CD14-positive monocyte (primary cell): ENCODE measurements at regions not wholly inside any gene's neighbourhood (a gene's known extent, or its start where the extent isn't known, plus 50 kb on each side); places are given as distances from the start of the nearest gene placed in this dataset.

Experiments used
- DNase-seq, 3 donors: peaks; one replicate each; pipeline ENCODE4 v3.0.0-alpha.2; 2011 to 2022
- H2AFZ ChIP-seq: 2 replicates; pipeline ENCODE4 v1.6.0; 2012; ENCODE audit warnings: mild to moderate bottlenecking, low read depth, low read length, inconsistent platforms; ENCODE audit not compliant: insufficient read depth, poor library complexity, severe bottlenecking
- H3K27ac ChIP-seq, 2 donors: 1 replicate in 1 of 2; 2 replicates in 1 of 2; pipeline ENCODE4 v1.5.1; 2012 to 2013; ENCODE audit warnings: low read length in 2 of 2, control low read depth in 1 of 2, inconsistent platforms in 1 of 2, low read depth in 1 of 2, mild to moderate bottlenecking in 1 of 2
- H3K27me3 ChIP-seq, 2 donors: one replicate each; pipeline versions ENCODE4 v1.6.0 to v1.6.1; 2011 to 2013; ENCODE audit warnings: low read length in 2 of 2; ENCODE audit not compliant: control insufficient read depth in 2 of 2, insufficient read depth in 2 of 2
- H3K36me3 ChIP-seq, 2 donors: replicated peaks in 1 of 2; 1 replicate in 1 of 2; 2 replicates in 1 of 2; pipeline versions ENCODE4 v1.5.1 to v1.6.1; 2012 to 2013; ENCODE audit warnings: low read length in 2 of 2, control low read depth in 1 of 2, inconsistent platforms in 1 of 2, mild to moderate bottlenecking in 1 of 2; ENCODE audit not compliant: insufficient read depth in 2 of 2, control insufficient read depth in 1 of 2
- H3K4me1 ChIP-seq, 2 donors: 1 replicate in 1 of 2; 2 replicates in 1 of 2; pipeline versions ENCODE4 v1.5.1 to v1.6.1; 2012 to 2013; ENCODE audit warnings: low read length in 2 of 2, control low read depth in 1 of 2, inconsistent platforms in 1 of 2, mild to moderate bottlenecking in 1 of 2, moderate library complexity in 1 of 2; ENCODE audit not compliant: insufficient read depth in 2 of 2, control insufficient read depth in 1 of 2
- H3K4me2 ChIP-seq: replicated peaks from 2 replicates; pipeline ENCODE3; 2012; ENCODE audit warnings: low read length, moderate library complexity, mild to moderate bottlenecking; ENCODE audit not compliant: poor library complexity, severe bottlenecking; ENCODE audit errors: extremely low read depth
- H3K4me3 ChIP-seq, 3 experiments: fragments of 200-600 bp in 1 of 3; sonication (generic) in 1 of 3; replicated peaks in 1 of 3; 1 replicate in 2 of 3; 2 replicates in 1 of 3; pipeline ENCODE4 v1.5.1; 2011 to 2013; ENCODE audit warnings: low read length in 3 of 3, mild to moderate bottlenecking in 3 of 3, control low read depth in 2 of 3, low read depth in 2 of 3, inconsistent platforms in 1 of 3, moderate library complexity in 1 of 3
- H3K79me2 ChIP-seq: 2 replicates; pipeline ENCODE4 v1.6.0; 2012; ENCODE audit warnings: mild to moderate bottlenecking, control low read depth, inconsistent platforms, low read length, moderate library complexity; ENCODE audit not compliant: insufficient read depth
- H3K9ac ChIP-seq: 2 replicates; pipeline ENCODE4 v1.6.0; 2017; ENCODE audit warnings: low read length, mild to moderate bottlenecking; ENCODE audit not compliant: insufficient read depth, poor library complexity, severe bottlenecking
- H3K9me3 ChIP-seq, 2 donors: replicated peaks in 1 of 2; 1 replicate in 1 of 2; 2 replicates in 1 of 2; pipeline versions ENCODE4 v1.5.1 to v1.6.1; 2012 to 2013; ENCODE audit warnings: low read length in 2 of 2, control low read depth in 1 of 2; ENCODE audit not compliant: control insufficient read depth in 1 of 2, insufficient read depth in 1 of 2
- H4K20me1 ChIP-seq: 2 replicates; pipeline ENCODE4 v1.6.0; 2012; ENCODE audit warnings: mild to moderate bottlenecking, low read length, control low read depth, moderate library complexity; ENCODE audit not compliant: insufficient read depth
- H3K27ac Mint-ChIP-seq, 7 donors: one replicate each; pipeline ENCODE4 v1.8.0; 2020; ENCODE audit warnings: mild to moderate bottlenecking in 7 of 7, mixed read lengths in 7 of 7, moderate library complexity in 6 of 7, inconsistent platforms in 2 of 7
- H3K27me3 Mint-ChIP-seq, 3 donors: one replicate each; pipeline ENCODE4 v1.8.0; 2021 to 2022; ENCODE audit warnings: low read depth in 3 of 3, mild to moderate bottlenecking in 3 of 3, mixed read lengths in 3 of 3, moderate library complexity in 3 of 3, inconsistent platforms in 1 of 3
- H3K36me3 Mint-ChIP-seq, 2 donors: one replicate each; pipeline ENCODE4 v1.8.0; 2020; ENCODE audit warnings: mixed read lengths in 2 of 2, inconsistent platforms in 1 of 2, mild to moderate bottlenecking in 1 of 2
- H3K4me1 Mint-ChIP-seq: one replicate; pipeline ENCODE4 v1.8.0; 2020; ENCODE audit warnings: mild to moderate bottlenecking, mixed read lengths
- H3K4me3 Mint-ChIP-seq, 2 donors: one replicate each; pipeline ENCODE4 v1.8.0; 2020; ENCODE audit warnings: mild to moderate bottlenecking in 2 of 2, mixed read lengths in 2 of 2, moderate library complexity in 1 of 2
- H3K9me3 Mint-ChIP-seq, 7 donors: one replicate each; pipeline ENCODE4 v1.8.0; 2020 to 2022; ENCODE audit warnings: mixed read lengths in 7 of 7, mild to moderate bottlenecking in 6 of 7, moderate library complexity in 6 of 7, inconsistent platforms in 2 of 7
- CTCF ChIP-seq: fragments of 200-600 bp; IDR thresholded peaks from one replicate; pipeline ENCODE4 v1.8.0; 2022; ENCODE audit warnings: antibody characterized with exemption, mild to moderate bottlenecking
- WGBS: methylation state at CpG from one replicate; pipeline ENCODE4 v1.1.5; 2013; ENCODE audit warnings: missing lambda C conversion rate; ENCODE audit not compliant: insufficient coverage; 5-methylcytosine and 5-hydroxymethylcytosine counted together
- intact Hi-C, 2 donors: fragments of 100-400 bp; cut with micrococcal nuclease; formaldehyde crosslinking; loops; one replicate each; pipeline versions ENCODE4 v1.15.0 to v1.15.1; 2023

DNA sequence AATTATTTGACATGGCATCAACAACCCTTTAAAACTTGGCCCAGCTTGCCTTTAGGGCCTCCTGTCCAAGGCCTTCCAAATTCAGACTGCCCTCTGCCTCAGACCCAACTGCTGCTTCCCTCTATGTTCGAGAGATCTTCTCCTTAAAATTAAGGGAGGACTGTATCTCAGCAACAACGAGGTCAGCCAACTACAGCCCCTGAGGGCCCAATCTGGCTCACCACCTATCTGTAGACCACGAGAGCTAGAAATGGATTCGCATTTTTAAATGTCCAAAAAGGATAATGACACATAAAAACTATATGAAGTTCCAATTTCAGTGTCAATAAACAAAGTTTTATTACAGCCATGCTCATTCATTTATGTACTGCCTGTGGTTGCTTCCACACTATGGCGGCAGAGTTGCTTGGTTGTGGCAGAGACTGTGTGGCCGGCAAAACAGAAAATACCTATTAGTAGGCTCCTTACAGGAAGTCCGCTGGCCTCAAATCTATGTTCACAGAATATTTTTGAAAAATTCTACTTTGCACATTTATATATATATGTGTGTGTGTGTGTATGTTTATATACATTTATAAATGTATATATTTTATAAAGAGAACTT is 1026.9 kb downstream of the BCL11B start:
- Histone ChIP-seq H3K27me3 (no peaks in the 10 kb centered on the region), H3K4me3 (no peak overlapping the region), H3K27ac (no peak overlapping the region), H3K4me1 (no peaks in the 10 kb centered on the region), H3K4me2 (no peak overlapping the region), H4K20me1 (no peaks in the 10 kb centered on the region), H2AFZ (no peak overlapping the region), H3K9ac (no peak overlapping the region), H3K9me3 (no peaks in the 10 kb centered on the region), H3K36me3 (no peaks in the 10 kb centered on the region), H3K79me2 (no peaks in the 10 kb centered on the region)
- H3K4me3 Mint-ChIP-seq = no peak overlapping the region
- no peak overlapping the region for H3K27ac Mint-ChIP-seq
- peaks cover 0 to 2% (median 0%) of the 10 kb centered on the region in 3 donors for H3K27me3 Mint-ChIP-seq
- 84% methylated on average over 4 of the region's 7 CpGs for WGBS
- H3K4me1 Mint-ChIP-seq = no peaks in the 10 kb centered on the region
- H3K36me3 Mint-ChIP-seq = no peaks in the 10 kb centered on the region
- peaks cover 0 to 6% (median 0%) of the 10 kb centered on the region in 7 donors for H3K9me3 Mint-ChIP-seq
- intact Hi-C loops = no loop called here
- no peak for DNase-seq
- TF ChIP-seq CTCF = no peak

DNA sequence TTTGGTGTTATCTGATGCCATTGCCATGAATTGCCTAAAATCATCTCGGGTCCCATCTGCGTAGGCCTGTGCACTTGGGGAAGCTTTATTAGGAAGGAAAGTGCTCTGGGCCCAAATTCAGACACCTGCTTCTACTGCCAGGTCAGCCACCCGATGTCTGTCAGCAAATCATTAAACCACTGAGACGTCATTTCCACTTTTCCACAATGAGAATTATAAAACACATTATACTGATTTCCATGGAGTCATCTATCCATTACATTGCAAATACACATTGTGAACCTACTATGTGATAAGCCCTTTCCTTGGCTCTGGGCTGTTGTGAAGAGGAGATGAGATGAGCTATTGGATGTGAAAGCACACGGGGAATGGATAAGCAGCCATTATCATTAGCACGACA is 1022.9 kb downstream of the BCL11B start:
- no peak for TF ChIP-seq CTCF
- Histone ChIP-seq H4K20me1 (no peaks in the 10 kb centered on the region), H3K4me2 (no peak overlapping the region), H3K79me2 (no peaks in the 10 kb centered on the region), H3K4me1 (no peaks in the 10 kb centered on the region), H3K4me3 (no peak overlapping the region), H3K9me3 (no peaks in the 10 kb centered on the region), H3K36me3 (no peaks in the 10 kb centered on the region), H3K9ac (no peak overlapping the region), H3K27me3 (no peaks in the 10 kb centered on the region), H3K27ac (no peak overlapping the region), H2AFZ (no peak overlapping the region)
- H3K36me3 Mint-ChIP-seq = no peaks in the 10 kb centered on the region
- H3K27ac Mint-ChIP-seq = no peak overlapping the region
- peaks cover 0 to 5% (median 1%) of the 10 kb centered on the region in 7 donors for H3K9me3 Mint-ChIP-seq
- H3K27me3 Mint-ChIP-seq = no peaks in the 10 kb centered on the region
- WGBS = 94% methylated on average over 3 of the region's 6 CpGs
- intact Hi-C loops = no loop called here
- DNase-seq = no peak
- no peaks in the 10 kb centered on the region for H3K4me1 Mint-ChIP-seq
- no peak overlapping the region for H3K4me3 Mint-ChIP-seq
